ENCODE measurements at regions not wholly inside any gene's neighbourhood (a gene's known extent, or its start where the extent isn't known, plus 50 kb on each side); places are given as distances from the start of the nearest gene placed in this dataset.
"Not testable (repeated sequence)": the region's sequence is repeated elsewhere in the genome, so short reads cannot be mapped to it uniquely, and the experiment has no call there.

DNA sequence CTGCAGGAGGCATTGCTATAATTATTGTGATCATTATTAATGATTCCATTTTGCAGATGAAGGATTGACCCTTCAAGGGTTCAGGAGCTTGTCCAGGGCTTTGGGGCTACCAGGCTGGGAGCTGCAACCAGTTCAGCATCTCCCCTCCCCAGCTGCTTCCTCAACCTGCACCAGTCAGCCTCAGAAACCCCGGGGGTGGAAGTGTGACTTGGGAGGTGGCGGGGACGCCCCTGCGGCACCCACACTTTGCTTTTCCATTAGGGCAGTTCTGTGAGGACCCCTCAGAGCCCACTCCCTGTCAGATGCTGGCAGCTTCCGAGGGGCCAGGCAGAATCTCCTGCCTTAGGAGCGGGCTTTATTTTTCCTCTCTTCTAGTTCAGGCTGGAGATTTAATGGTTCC, 85.6 kb downstream of the OLFM1 start:
- no peaks in the 10 kb centered on the region for H3K9me3 ChIP-seq
- DNase-seq = no peak
- H3K4me3 ChIP-seq = no peak overlapping the region
- no peaks in the 10 kb centered on the region for H3K27me3 ChIP-seq
- no peaks in the 10 kb centered on the region for H3K36me3 ChIP-seq

DNA sequence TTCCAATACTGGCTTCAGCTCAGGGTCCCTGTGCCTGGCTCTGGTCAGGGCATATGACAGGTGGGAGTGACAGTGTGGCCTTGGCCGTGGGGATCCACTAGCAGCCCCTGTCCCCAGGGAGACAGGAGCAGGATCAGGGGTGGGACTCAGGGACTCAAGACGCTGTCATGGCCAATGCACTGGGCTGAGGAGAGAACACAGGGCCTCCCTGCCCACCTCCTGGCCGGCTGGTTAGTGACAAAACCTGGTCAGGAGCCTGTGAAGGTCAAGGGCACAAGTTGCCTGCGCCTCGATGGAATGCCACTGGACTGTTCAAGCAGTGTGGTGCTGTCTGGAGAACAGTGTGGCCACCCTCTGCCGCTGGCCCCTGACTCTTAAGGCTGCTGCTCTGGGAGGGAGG, 86.8 kb downstream of the OLFM1 start:
- DNase-seq = no peak
- no peaks in the 10 kb centered on the region for H3K9me3 ChIP-seq
- no peaks in the 10 kb centered on the region for H3K36me3 ChIP-seq
- H3K4me3 ChIP-seq = no peak overlapping the region
- H3K27me3 ChIP-seq = no peaks in the 10 kb centered on the region

DNA sequence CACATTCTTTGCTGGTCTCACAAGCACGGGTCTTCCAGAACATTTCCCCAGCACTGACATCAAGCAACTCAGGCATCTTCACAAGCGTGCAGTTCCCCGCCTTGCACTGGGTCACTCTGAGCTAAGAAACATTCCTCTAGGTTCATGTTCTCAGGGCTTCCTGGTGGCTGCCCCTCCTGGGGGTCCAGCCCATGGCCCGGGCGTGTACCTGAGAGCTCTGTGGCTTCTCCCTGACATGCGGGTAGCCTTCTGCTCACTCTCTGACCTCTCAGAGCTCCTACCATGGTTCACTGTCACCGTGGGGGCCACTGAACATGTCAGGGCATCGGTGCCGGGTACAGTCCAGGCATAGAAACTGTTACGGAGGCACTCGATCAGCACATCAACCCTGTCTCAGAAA, 87.5 kb downstream of the OLFM1 start:
- no peaks in the 10 kb centered on the region for H3K36me3 ChIP-seq

DNA sequence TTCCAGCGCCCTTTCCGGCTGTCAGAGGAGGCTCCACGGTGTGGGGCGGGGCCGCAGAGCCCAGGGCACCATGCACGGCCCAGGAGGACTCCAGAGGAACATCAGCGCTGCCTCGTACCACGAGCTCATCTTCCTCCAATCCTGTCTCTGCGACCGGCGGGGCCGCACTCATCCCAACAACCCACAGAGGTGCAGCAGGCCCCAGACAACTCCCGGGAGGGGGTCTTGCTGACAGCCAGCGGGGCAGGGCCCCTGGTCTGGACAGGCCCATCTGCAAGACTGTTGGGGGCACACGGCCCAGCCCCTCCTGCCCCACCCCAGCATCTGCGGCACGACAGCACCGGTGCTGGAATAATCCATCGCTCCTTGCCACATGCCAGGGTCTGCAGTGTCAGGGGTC, 88.8 kb downstream of the OLFM1 start:
- Histone ChIP-seq H3K9me3 (no peaks in the 10 kb centered on the region), H3K36me3 (no peaks in the 10 kb centered on the region), H3K4me3 (no peak overlapping the region), H3K27me3 (no peaks in the 10 kb centered on the region)
- DNase-seq = no peak

More for the DNA sequence above, 87.5 kb downstream of the OLFM1 start:
- no peaks in the 10 kb centered on the region for H3K27me3 ChIP-seq
- no peak overlapping the region for H3K4me3 ChIP-seq
- no peak for DNase-seq
- H3K9me3 ChIP-seq = no peaks in the 10 kb centered on the region

DNA sequence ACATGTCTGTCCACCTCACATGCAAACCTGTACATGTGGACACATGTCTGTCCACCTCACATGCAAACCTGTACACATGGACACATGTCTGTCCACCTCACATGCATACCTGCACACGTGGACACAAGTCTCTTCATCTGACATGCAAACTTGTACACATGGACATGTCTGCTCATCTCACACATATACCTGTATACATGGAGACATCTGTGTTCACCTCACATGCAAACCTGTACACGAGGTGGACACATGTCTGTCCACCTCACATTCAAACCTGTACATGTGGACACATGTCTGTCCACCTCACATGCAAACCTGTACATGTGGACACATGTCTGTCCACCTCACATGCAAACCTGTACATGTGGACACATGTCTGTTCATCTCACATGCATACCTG, 90.1 kb downstream of the OLFM1 start:
- H3K27me3 ChIP-seq = not testable (repeated sequence)

DNA sequence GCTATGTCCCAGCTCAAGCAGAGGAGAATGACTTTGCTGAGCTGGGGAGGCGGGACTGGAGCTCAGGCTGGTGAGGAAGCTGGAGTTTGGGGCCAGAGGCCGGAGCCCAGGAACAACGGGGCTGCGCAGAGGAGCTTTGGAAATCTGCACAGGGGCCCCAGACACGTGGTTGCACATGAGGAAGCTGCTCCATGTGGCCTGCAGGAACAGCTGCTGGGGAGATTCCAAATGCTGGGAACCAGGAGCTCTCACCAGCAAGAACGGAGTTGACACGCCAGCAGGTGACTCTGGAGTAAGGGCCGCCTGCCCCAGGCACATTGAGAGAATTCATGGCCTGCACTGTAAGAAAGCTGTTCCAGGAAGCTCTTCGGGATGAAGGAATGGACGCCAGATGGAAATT, 91.0 kb downstream of the OLFM1 start:
- no peaks in the 10 kb centered on the region for H3K36me3 ChIP-seq
- no peaks in the 10 kb centered on the region for H3K9me3 ChIP-seq
- no peaks in the 10 kb centered on the region for H3K27me3 ChIP-seq
- no peak overlapping the region for H3K4me3 ChIP-seq
- DNase-seq = no peak

More for the DNA sequence above, 90.1 kb downstream of the OLFM1 start:
- H3K4me3 ChIP-seq, H3K9me3 ChIP-seq, H3K36me3 ChIP-seq, DNase-seq: not testable (repeated sequence)

DNA sequence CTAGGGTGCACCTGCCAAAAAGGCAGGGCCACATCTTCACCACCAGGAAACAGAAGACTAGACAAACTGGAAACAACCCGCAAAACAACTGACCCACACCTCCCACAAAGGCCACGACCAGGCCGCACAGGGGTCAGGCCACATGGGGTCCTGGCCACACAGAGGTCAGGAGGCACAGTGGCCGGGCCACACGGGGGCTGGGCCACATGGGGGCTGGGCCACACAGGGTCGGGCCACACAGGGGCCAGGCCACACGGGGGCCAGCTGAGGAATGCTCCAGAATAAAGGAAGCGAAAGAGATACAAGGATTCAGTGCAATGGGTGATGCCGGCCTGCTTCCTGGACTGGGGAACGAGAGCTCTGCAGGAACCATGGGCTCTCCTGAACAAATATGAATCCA, 91.6 kb downstream of the OLFM1 start:
- Histone ChIP-seq H3K36me3 (no peaks in the 10 kb centered on the region), H3K27me3 (no peaks in the 10 kb centered on the region), H3K9me3 (no peaks in the 10 kb centered on the region), H3K4me3 (no peak overlapping the region)
- DNase-seq = no peak

DNA sequence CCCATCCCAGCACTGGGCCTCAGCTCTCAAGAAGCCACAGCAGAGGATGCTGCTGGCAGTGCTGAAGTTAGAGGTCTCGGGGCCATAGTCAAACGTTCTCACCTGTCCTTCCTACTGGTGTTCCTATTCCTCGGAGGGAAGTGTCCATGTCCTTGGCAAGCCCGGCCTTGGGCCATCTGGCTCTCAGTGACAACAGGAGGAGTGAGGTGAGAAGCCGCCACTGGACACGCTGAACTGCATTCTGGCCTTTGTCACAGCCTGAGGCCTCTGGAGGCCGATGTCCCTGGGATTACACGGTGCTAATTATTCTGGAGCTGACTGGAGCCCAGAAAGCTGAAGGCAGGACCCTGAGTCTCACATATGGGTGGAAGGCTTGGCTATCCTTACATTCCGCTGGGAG, 92.5 kb downstream of the OLFM1 start:
- DNase-seq = no peak
- Histone ChIP-seq H3K9me3 (no peaks in the 10 kb centered on the region), H3K36me3 (no peaks in the 10 kb centered on the region), H3K4me3 (no peak overlapping the region), H3K27me3 (no peaks in the 10 kb centered on the region)

DNA sequence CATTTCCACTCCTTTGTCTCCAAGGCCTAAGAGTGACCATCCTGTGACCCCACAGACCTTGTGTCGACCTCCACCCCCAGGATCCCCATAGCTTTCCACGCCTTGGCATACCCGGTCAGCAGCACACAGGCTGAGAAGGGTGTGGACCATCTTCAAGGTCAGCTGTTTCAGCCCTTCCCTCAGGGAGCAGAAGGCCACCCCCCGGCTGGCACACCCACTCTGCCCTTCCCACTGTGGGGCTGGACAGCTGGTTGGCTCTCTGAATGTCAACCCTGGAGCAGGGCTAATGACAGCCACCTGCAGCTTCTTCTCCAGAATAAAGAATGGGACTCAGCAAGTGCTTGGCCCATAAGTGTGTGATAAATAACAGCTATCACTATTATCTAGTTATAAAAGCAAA, 93.1 kb downstream of the OLFM1 start:
- H3K9me3 ChIP-seq = no peaks in the 10 kb centered on the region
- no peaks in the 10 kb centered on the region for H3K27me3 ChIP-seq
- H3K36me3 ChIP-seq = no peaks in the 10 kb centered on the region
- H3K4me3 ChIP-seq = no peak overlapping the region
- no peak for DNase-seq

DNA sequence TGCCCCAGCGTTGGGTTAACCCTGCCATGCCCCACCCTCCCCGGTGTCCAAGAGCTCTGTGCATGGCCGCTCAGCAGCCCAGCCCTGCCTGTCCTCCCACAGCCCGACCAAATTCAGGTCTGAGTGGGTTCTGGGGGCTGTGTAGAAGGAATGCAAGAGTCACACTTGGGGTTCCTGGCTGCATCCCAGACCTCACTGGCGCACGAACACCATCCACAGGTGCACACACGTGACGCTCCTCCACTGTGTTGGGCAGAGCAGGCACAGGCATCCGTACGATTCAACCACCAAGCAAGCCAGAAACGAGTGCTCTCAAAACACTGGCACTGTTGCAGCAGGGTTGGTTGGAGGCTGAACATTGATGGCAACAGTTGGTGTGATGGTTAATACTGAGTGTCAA, 93.9 kb downstream of the OLFM1 start:
- H3K9me3 ChIP-seq = no peaks in the 10 kb centered on the region

DNA sequence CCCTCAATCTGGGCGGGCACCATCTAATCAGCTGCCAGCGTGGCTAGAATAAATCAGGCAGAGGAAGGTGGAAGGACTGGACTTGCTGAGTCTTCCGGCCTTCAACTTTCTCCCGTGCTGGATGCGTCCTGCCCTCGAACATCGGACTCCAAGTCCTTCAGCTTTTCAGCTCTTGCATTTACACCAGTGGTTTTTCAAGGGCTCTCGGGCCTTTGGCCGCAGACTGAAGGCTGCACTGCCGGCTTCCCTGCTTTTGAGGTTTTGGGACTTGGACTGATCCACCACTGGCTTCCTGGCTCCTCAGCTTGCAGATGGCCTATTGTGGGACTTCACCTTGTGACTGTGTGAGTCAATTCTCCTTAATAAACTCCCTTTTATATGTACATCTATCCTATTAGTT, 94.4 kb downstream of the OLFM1 start:
- not testable (repeated sequence) for H3K9me3 ChIP-seq, H3K27me3 ChIP-seq, DNase-seq, H3K36me3 ChIP-seq, H3K4me3 ChIP-seq

More for the DNA sequence above, 93.9 kb downstream of the OLFM1 start:
- H3K36me3 ChIP-seq = no peaks in the 10 kb centered on the region
- no peak overlapping the region for H3K4me3 ChIP-seq
- no peak for DNase-seq
- no peaks in the 10 kb centered on the region for H3K27me3 ChIP-seq

DNA sequence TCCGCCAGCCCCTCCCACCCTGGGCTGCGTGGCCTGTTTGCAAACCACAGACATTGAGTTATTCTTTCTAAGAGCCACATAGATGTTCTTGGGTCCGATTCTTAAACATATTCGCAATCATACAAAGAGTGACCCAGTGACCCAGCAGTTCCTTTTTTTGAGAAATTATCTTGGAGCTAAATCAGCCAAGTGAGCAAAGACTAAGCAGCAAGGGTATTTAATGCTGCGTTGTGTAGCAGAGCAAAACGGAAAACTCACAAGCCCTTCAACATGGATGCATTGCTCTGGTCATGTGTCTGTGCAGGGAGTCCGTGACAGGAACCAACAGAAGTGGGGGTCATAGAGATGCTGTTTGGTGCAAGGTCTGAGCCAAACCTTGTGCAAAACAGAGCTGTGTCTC, 95.6 kb downstream of the OLFM1 start:
- H3K36me3 ChIP-seq = no peaks in the 10 kb centered on the region
- no peak for DNase-seq
- no peak overlapping the region for H3K4me3 ChIP-seq
- H3K9me3 ChIP-seq = no peaks in the 10 kb centered on the region
- H3K27me3 ChIP-seq = no peaks in the 10 kb centered on the region

DNA sequence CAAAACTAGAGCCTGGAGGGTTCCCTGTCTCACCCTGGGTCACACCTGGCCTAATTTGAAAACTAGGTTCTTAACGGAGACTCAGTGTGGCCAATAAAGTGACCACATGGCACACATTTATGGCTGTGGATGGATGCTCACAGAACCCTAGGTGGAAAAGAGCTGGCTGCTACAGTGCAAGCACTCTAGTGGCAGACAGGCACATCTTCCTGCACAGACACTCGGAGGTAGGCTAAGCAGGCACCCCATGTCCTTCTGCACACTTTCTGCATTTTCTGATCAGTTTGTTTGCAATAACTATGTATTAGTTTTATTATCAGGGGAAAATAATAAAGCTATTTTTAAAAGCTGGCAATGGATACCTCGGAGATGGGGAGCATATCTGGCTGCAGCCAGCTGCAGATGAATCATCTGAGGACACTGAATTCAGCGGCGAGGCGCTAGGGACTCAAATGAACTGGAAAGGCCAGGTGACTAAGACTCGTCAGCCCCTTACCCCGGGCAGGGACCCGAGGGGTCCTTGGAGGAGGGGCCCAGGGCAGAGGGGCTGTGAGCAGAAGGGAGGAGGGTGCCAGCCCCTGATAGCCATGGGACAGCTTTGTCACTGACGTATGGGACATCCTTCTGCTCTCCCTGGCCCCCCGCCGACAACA, 96.2 kb downstream of the OLFM1 start:
- H3K36me3 ChIP-seq = no peaks in the 10 kb centered on the region
- no peaks in the 10 kb centered on the region for H3K9me3 ChIP-seq
- peak; percentile 24 for DNase-seq
- no peaks in the 10 kb centered on the region for H3K27me3 ChIP-seq
- H3K4me3 ChIP-seq = no peak overlapping the region

DNA sequence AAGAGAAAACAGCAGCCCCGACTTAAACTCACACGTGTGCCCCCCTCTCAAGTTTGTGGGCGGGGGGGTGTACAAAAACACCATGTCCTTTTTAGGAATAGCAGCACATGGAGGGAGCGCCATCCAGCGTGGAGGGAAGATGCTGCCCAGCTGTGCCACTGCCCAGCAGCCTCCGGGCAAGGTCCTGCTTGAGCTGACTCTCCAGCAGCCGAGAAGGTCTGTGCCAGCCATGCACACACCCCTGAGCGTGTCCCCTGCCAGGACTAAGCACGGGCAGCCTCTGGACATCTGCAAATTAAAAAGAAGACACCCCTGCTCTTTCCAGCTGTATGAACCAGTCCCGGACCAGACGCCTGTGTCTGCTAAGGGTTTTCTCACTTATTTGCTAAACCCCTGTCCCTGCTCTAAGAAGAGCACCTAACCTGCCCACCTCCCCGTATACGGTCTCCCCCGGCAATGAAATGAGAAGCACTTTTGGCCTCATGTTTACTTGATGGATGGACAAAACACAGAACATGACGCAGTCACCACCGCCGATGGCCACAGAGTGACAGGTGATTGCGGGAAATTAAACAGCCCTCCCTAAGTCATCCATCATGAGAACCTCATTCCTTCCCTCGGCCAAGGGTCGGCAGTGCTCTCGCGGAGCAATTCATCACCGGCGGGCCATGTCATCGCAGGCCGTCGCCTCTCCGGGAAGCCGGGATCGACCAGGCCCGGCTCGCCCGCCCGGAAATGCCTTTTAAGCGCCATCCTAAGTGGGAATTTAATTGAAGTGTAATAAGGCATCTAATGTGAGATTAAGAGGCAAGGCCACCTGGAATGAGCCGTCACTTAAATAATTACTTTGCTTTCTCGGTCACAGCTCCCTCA, 96.9 kb downstream of the OLFM1 start:
- Histone ChIP-seq H3K9me3 (no peaks in the 10 kb centered on the region), H3K27me3 (no peaks in the 10 kb centered on the region), H3K4me3 (no peak overlapping the region), H3K36me3 (no peaks in the 10 kb centered on the region)
- no peak for DNase-seq

DNA sequence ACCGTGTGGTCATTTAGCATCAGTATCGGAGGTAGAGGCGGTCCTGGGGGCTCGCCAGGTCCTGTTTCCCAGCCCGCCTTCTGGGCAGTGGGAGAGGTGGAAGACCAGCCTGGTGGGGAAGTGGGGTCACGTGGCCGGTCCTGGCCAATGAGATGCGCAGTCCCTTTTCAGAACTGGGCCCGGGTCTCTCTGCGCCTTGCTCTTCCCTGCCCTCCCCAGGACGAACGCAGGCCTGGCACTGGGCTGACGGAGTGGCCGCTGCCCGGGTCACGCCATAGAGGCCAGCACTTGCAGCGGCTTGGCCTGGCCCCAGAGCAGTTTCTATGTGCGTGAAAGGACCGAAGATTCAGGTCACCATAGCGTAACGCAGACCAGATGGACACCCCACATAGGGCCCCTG, 97.6 kb downstream of the OLFM1 start:
- H3K36me3 ChIP-seq = no peaks in the 10 kb centered on the region
- DNase-seq = no peak

DNA sequence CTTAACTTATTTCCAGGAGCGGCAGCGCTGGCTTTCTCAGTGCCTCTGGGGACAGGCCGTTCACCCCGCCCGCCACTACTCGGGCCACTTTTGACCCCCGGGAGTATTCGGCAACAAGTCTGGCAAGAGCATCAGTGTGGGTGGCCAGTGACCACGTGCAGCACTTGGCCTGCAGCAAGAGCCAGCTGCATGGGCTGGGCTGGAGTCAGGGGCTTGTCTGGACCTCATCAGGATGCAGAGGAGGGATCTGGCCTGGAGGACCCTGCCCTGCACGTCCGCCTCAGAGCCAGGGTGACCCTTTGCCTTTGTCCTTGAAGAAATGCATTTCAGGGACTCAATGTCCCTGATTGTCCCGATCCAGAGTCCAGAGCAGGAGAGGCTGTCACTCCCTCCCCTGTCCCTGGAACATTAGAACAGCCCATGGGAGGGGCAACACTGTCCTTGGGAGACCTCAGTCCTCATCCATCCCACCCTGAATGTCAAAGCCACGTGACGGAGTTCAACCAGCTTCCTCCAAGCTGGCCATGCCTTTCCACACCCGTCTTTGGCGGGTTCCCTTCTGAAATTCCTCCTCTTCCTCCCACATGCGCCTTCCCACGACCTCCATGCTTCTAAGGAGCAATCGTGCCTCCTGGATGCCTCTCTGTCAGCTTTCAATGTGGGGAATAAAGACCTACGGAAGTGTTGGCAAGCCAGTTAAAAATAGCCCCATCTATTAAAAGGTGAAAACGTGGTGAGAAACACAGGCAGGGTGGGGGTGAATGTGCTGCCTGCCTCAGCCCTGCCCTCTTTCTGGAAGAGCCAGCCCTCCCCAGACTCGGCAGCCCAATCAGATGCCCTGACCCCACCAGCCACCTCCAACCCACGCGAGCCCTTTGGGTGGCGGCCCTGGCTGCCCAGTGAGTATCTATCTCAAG, 99.0 kb downstream of the OLFM1 start:
- no peaks in the 10 kb centered on the region for H3K9me3 ChIP-seq
- H3K27me3 ChIP-seq = no peaks in the 10 kb centered on the region
- H3K36me3 ChIP-seq = no peaks in the 10 kb centered on the region
- no peak overlapping the region for H3K4me3 ChIP-seq
- DNase-seq = no peak

More for the DNA sequence above, 97.6 kb downstream of the OLFM1 start:
- H3K4me3 ChIP-seq = no peak overlapping the region
- no peaks in the 10 kb centered on the region for H3K9me3 ChIP-seq
- no peaks in the 10 kb centered on the region for H3K27me3 ChIP-seq

DNA sequence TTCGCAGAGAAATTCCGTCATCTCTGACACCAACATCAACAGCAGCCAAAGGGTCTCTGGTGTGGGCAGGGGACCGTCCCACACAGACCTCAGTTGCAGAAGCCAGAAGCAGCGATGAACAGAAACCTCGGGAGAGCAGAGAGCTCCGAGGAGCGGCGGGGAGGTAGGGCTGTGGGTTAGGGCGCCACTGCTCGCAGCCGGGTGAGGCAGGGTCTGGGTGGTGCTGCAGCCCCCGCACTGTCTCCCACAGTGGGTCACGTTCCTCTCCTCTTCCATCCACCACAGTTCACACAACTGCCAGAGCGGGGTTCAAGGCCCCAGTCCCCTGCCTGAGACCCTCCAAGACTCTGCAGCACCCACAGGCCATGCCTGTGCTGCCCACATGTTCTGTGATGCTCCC, 99.9 kb downstream of the OLFM1 start:
- DNase-seq = no peak
- H3K27me3 ChIP-seq = no peaks in the 10 kb centered on the region
- no peak overlapping the region for H3K4me3 ChIP-seq

More for the DNA sequence above, 99.9 kb downstream of the OLFM1 start:
- H3K9me3 ChIP-seq = no peaks in the 10 kb centered on the region
- H3K36me3 ChIP-seq = no peaks in the 10 kb centered on the region
